ENCODE measurements at regions not wholly inside any gene's neighbourhood (a gene's known extent, or its start where the extent isn't known, plus 50 kb on each side); places are given as distances from the start of the nearest gene placed in this dataset.
A peak's percentile ranks its signal among the peaks of the same experiment; 100 is the strongest.

DNA sequence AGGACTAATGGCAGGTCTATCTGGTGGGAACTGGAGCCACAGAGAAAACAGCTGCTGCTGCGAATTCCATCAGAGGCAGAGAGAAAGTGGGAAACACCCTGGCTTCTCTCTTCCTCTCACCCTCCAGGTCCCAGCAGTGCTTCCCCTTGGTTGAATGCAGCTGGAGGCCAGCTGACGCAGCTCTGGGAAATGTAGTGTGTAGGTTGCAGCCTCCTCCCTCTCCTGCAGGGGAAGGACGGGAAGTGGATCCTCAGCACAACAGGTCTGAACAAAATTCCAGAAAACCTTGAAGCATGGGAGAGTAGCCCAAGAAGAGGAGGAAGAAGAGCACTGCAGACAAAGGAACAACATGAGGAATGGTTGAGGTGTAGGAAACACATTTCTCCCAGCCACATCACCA is 67.8 kb upstream of the MMP2 start:
- Histone ChIP-seq H3K9me3 (ENCODE audit: control insufficient read depth, low read depth, low read length) (no peaks in the 10 kb centered on the region), H3K36me3 (ENCODE audit: control insufficient read depth in 2 of 2, extremely low read depth in 1 of 2, insufficient read depth in 2 of 2, low read length in 2 of 2) (no peaks in the 10 kb centered on the region), H3K4me1 (ENCODE audit: control insufficient read depth, extremely low read depth, insufficient read depth, low read length) (no peaks in the 10 kb centered on the region), H3K9ac (ENCODE audit: control insufficient read depth, extremely low read depth, insufficient read depth, low read length) (no peak overlapping the region), H3K9me1 (ENCODE audit: control insufficient read depth, extremely low read depth, insufficient read depth, low read length) (no peaks in the 10 kb centered on the region), H4K20me1 (ENCODE audit: control insufficient read depth, extremely low read depth, insufficient read depth, low read length) (no peaks in the 10 kb centered on the region), H3K27me3 (ENCODE audit: control insufficient read depth, extremely low read depth, insufficient read depth, low read length) (peaks cover 3% of the 10 kb centered on the region), H2AFZ (ENCODE audit: control insufficient read depth, low read length) (no peak overlapping the region), H3K4me2 (ENCODE audit: control insufficient read depth, extremely low read depth, insufficient read depth, low read depth, low read length) (no peak overlapping the region), H3K4me3 (ENCODE audit: control insufficient read depth in 2 of 3, extremely low read depth in 1 of 3, insufficient read depth in 2 of 3, low read depth in 1 of 3, low read length in 3 of 3) (no peak overlapping the region), H3K79me2 (ENCODE audit: control insufficient read depth, insufficient read depth, low read length) (no peaks in the 10 kb centered on the region), H3K27ac (ENCODE audit: control insufficient read depth, insufficient read depth, low read length) (no peak overlapping the region)
- dilution Hi-C loops (cut with MboI; ENCODE audit: extremely low pct_ligation_motif_present, low sequenced_read_pairs), result no loop called here
- FAIRE-seq (peak; percentile 59), DNase-seq (ENCODE audit: low read depth, low spot score) (no peak)
- TF ChIP-seq CTCF (optimal IDR thresholded peaks at IDR 0.05 in 1 of 3, IDR thresholded peaks at IDR 0.05 in 1 of 3, conservative IDR thresholded peaks at IDR 0.05 in 1 of 3; ENCODE audit: extremely low read depth in 1 of 3, insufficient read depth in 2 of 3, low read length in 3 of 3) (peak in 1 of 3 experiments; percentile 40), EZH2 (IDR thresholded peaks at IDR 0.05; ENCODE audit: low read length) (no peak)

DNA sequence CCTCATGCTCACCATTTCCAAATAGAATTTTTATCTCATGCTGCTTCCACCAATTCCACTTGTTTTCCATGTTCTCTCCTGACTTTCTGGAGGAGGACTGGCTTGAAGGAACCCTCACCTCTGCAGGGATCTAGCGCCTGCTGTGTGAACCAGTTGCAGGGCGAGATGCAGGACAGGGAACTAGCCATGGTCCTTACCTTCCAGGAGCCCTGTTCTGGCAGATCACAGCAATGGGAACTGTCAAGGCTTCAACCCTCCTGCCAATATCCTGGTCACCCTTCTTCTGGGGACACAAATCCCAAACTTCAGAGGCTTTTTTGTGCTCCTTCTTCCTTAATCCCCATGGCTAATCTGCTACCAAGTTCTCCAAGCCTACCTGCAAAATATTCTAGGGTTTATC is 60.4 kb upstream of the MMP2 start:
- FAIRE-seq (peak; percentile 48), DNase-seq (ENCODE audit: low read depth, low spot score) (no peak)

More for the DNA sequence above, 60.4 kb upstream of the MMP2 start:
- no peaks in the 10 kb centered on the region for H3K4me1 ChIP-seq (ENCODE audit: control insufficient read depth, extremely low read depth, insufficient read depth, low read length)
- no peak overlapping the region for H3K4me3 ChIP-seq (ENCODE audit: control insufficient read depth in 2 of 3, extremely low read depth in 1 of 3, insufficient read depth in 2 of 3, low read depth in 1 of 3, low read length in 3 of 3)
- TF ChIP-seq EZH2 (IDR thresholded peaks at IDR 0.05; ENCODE audit: low read length) (no peak), CTCF (optimal IDR thresholded peaks at IDR 0.05 in 1 of 3, IDR thresholded peaks at IDR 0.05 in 1 of 3, conservative IDR thresholded peaks at IDR 0.05 in 1 of 3; ENCODE audit: extremely low read depth in 1 of 3, insufficient read depth in 2 of 3, low read length in 3 of 3) (no peak)
- no peak overlapping the region for H3K27ac ChIP-seq (ENCODE audit: control insufficient read depth, insufficient read depth, low read length)
- no peaks in the 10 kb centered on the region for H3K9me1 ChIP-seq (ENCODE audit: control insufficient read depth, extremely low read depth, insufficient read depth, low read length)
- dilution Hi-C loops (cut with MboI; ENCODE audit: extremely low pct_ligation_motif_present, low sequenced_read_pairs), result no loop called here
- no peaks in the 10 kb centered on the region for H3K79me2 ChIP-seq (ENCODE audit: control insufficient read depth, insufficient read depth, low read length)
- H3K4me2 ChIP-seq (ENCODE audit: control insufficient read depth, extremely low read depth, insufficient read depth, low read depth, low read length), result no peak overlapping the region
- H3K9ac ChIP-seq (ENCODE audit: control insufficient read depth, extremely low read depth, insufficient read depth, low read length), result no peak overlapping the region
- no peaks in the 10 kb centered on the region for H3K36me3 ChIP-seq (ENCODE audit: control insufficient read depth in 2 of 2, extremely low read depth in 1 of 2, insufficient read depth in 2 of 2, low read length in 2 of 2)
- H2AFZ ChIP-seq (ENCODE audit: control insufficient read depth, low read length), result no peak overlapping the region
- no peaks in the 10 kb centered on the region for H3K9me3 ChIP-seq (ENCODE audit: control insufficient read depth, low read depth, low read length)
- H3K27me3 ChIP-seq (ENCODE audit: control insufficient read depth, extremely low read depth, insufficient read depth, low read length), result peaks cover 9% of the 10 kb centered on the region
- H4K20me1 ChIP-seq (ENCODE audit: control insufficient read depth, extremely low read depth, insufficient read depth, low read length), result no peaks in the 10 kb centered on the region
